Mesenchymal stem cell (in vitro differentiated cells and primary cell): ENCODE measurements at regions not wholly inside any gene's neighbourhood (a gene's known extent, or its start where the extent isn't known, plus 50 kb on each side); places are given as distances from the start of the nearest gene placed in this dataset.

Experiments
- DNase-seq: peaks from one replicate; pipeline ENCODE4 v3.0.0-alpha.2; 2013
- H2AFZ ChIP-seq: one replicate; pipeline ENCODE4 v1.6.1; 2013; ENCODE audit warnings: low read depth, mild to moderate bottlenecking, control low read depth, inconsistent platforms, low read length, moderate library complexity
- H2AK5ac ChIP-seq: 2 replicates; pipeline ENCODE4 v1.6.1; 2013; ENCODE audit warnings: low read length, moderate library complexity, mild to moderate bottlenecking, inconsistent platforms; ENCODE audit not compliant: severe bottlenecking
- H2BK120ac ChIP-seq: one replicate; pipeline ENCODE4 v1.6.1; 2013; ENCODE audit warnings: low read depth, mild to moderate bottlenecking, inconsistent platforms, low read length, moderate library complexity
- H2BK12ac ChIP-seq, 2 experiments: one replicate each; pipeline ENCODE4 v1.6.1; 2013; ENCODE audit warnings: inconsistent platforms in 2 of 2, low read length in 2 of 2, mild to moderate bottlenecking in 2 of 2, moderate library complexity in 2 of 2, control low read depth in 1 of 2
- H2BK15ac ChIP-seq: one replicate; pipeline ENCODE4 v1.6.1; 2013; ENCODE audit warnings: mild to moderate bottlenecking, low read depth, inconsistent platforms; ENCODE audit not compliant: poor library complexity, severe bottlenecking
- H2BK5ac ChIP-seq: 2 replicates; pipeline ENCODE4 v1.6.1; 2013; ENCODE audit warnings: low read depth, mild to moderate bottlenecking, low read length, control low read depth, inconsistent platforms; ENCODE audit not compliant: poor library complexity, severe bottlenecking
- H3K14ac ChIP-seq, 2 experiments: one replicate each; pipeline ENCODE4 v1.6.1; 2013; ENCODE audit warnings: inconsistent platforms in 2 of 2, low read length in 2 of 2, control low read depth in 1 of 2, mild to moderate bottlenecking in 1 of 2, moderate library complexity in 1 of 2
- H3K18ac ChIP-seq, 2 experiments: one replicate each; pipeline ENCODE4 v1.6.1; 2013; ENCODE audit warnings: inconsistent platforms in 2 of 2, low read length in 2 of 2, control low read depth in 1 of 2, low read depth in 1 of 2, mild to moderate bottlenecking in 1 of 2
- H3K23ac ChIP-seq, 2 experiments: one replicate each; pipeline ENCODE4 v1.6.1; 2013; ENCODE audit warnings: inconsistent platforms in 2 of 2, low read length in 2 of 2, mild to moderate bottlenecking in 2 of 2, moderate library complexity in 2 of 2, control low read depth in 1 of 2
- H3K27ac ChIP-seq: 2 replicates; pipeline ENCODE4 v1.5.1; 2013; ENCODE audit warnings: mild to moderate bottlenecking, moderate library complexity, low read length, control low read depth, inconsistent platforms; ENCODE audit not compliant: poor library complexity, severe bottlenecking
- H3K27me3 ChIP-seq, 2 experiments: 2 replicates each; pipeline versions ENCODE4 v1.6.1 to v1.7.0; 2013; ENCODE audit warnings: low read length in 2 of 2, mild to moderate bottlenecking in 2 of 2, moderate library complexity in 2 of 2, control low read depth in 1 of 2, inconsistent platforms in 1 of 2; ENCODE audit not compliant: control insufficient read depth in 1 of 2, insufficient read depth in 1 of 2
- H3K36me3 ChIP-seq, 2 experiments: 2 replicates each; pipeline versions ENCODE4 v1.6.1 to v1.7.0; 2013; ENCODE audit warnings: low read length in 2 of 2, control low read depth in 1 of 2, inconsistent platforms in 1 of 2, low read depth in 1 of 2, mild to moderate bottlenecking in 1 of 2; ENCODE audit not compliant: insufficient read depth in 2 of 2, control insufficient read depth in 1 of 2
- H3K4ac ChIP-seq, 2 experiments: one replicate each; pipeline ENCODE4 v1.6.1; 2013; ENCODE audit warnings: inconsistent platforms in 2 of 2, low read length in 2 of 2, mild to moderate bottlenecking in 2 of 2, moderate library complexity in 2 of 2, control low read depth in 1 of 2, low read depth in 1 of 2
- H3K4me1 ChIP-seq: 2 replicates; pipeline ENCODE4 v1.6.1; 2013; ENCODE audit warnings: low read depth, low read length, control low read depth; ENCODE audit not compliant: control insufficient read depth, insufficient read depth
- H3K4me2 ChIP-seq: 2 replicates; pipeline ENCODE4 v1.6.1; 2013; ENCODE audit warnings: low read length, mild to moderate bottlenecking, inconsistent platforms; ENCODE audit not compliant: poor library complexity, severe bottlenecking
- H3K4me3 ChIP-seq, 2 experiments: 2 replicates each; pipeline versions ENCODE4 v1.5.1 to v1.7.0; 2013; ENCODE audit warnings: low read length in 2 of 2, mild to moderate bottlenecking in 2 of 2, control low read depth in 1 of 2, low read depth in 1 of 2; ENCODE audit not compliant: insufficient read depth in 1 of 2
- H3K79me1 ChIP-seq: replicated peaks from 2 replicates; pipeline ENCODE4 v1.6.1; 2013; ENCODE audit warnings: mild to moderate bottlenecking, control low read depth, low read length, inconsistent platforms; ENCODE audit not compliant: poor library complexity, severe bottlenecking
- H3K9ac ChIP-seq: 2 replicates; pipeline ENCODE4 v1.7.0; 2013; ENCODE audit warnings: mild to moderate bottlenecking, low read length, moderate library complexity
- H3K9me3 ChIP-seq: 2 replicates; pipeline ENCODE4 v1.7.0; 2013; ENCODE audit warnings: mild to moderate bottlenecking, low read length; ENCODE audit not compliant: control insufficient read depth
- H4K8ac ChIP-seq: one replicate; pipeline ENCODE4 v1.6.1; 2013; ENCODE audit warnings: inconsistent platforms, mild to moderate bottlenecking, low read length, moderate library complexity
- H4K91ac ChIP-seq: one replicate; pipeline ENCODE4 v1.6.1; 2013; ENCODE audit warnings: mild to moderate bottlenecking, low read length, inconsistent platforms
- WGBS: methylation state at CpG from one replicate; pipeline ENCODE4 v1.1.7; 2013; ENCODE audit warnings: mixed read lengths; 5-methylcytosine and 5-hydroxymethylcytosine counted together

DNA sequence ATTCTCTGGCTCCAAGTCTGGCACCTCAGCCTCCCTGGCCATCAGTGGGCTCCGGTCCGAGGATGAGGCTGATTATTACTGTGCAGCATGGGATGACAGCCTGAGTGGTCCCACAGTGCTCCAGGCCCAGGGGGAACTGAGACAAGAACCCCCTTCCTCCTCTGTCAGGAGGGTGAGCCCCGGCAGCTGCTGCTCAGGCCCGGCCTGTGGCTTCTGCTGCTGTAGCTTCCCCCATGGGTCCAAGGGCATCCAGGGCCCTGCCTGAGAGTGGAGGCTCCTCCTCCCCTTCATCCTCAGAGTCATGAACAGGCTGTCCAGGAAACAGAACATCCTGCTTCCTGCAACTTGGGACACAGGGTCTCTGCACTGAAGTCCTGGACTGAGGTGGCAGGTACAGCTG, 113.6 kb downstream of the VPREB1 start:
- Histone ChIP-seq H4K8ac (no peak overlapping the region), H2AK5ac (no peak overlapping the region), H2BK12ac (no peak overlapping the region), H3K4me1 (no peaks in the 10 kb centered on the region), H3K4me3 (no peak overlapping the region), H3K27ac (no peak overlapping the region), H2BK5ac (no peak overlapping the region), H2AFZ (no peak overlapping the region), H2BK15ac (no peak overlapping the region), H4K91ac (no peak overlapping the region), H3K9me3 (no peaks in the 10 kb centered on the region), H3K79me1 (no peaks in the 10 kb centered on the region), H3K14ac (no peak overlapping the region), H3K18ac (no peak overlapping the region), H2BK120ac (no peak overlapping the region), H3K27me3 (peaks cover 35 to 65% of the 10 kb centered on the region in 2 experiments), H3K36me3 (no peaks in the 10 kb centered on the region), H3K9ac (no peak overlapping the region), H3K4me2 (no peak overlapping the region), H3K4ac (no peak overlapping the region), H3K23ac (no peak overlapping the region)
- no peak for DNase-seq
- 98% methylated on average over 4 of the region's 4 CpGs for WGBS

DNA sequence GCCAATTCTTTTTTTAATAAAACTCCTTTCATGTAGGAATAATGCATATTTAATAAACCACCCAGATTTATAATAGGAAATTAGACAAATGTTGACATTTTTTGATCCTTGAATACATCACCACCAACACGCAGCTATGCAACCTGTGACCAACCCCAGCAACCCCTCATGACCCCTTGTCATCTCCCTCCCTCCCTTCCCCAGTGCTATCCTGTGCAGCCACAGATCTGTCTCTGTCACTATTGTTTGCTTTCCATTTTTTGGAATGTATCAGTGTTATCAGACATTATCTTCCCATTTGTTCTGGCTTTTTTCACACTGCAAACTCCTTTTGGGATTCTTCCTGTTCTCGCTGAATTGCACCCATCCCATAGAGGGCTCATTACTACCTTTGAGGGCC, 114.1 kb downstream of the VPREB1 start:
- H3K4me3 ChIP-seq = no peak overlapping the region
- H4K8ac ChIP-seq = no peak overlapping the region
- H3K18ac ChIP-seq = no peak overlapping the region
- H3K27me3 ChIP-seq = peaks cover 39 to 66% of the 10 kb centered on the region in 2 experiments
- no peaks in the 10 kb centered on the region for H3K79me1 ChIP-seq
- H2BK15ac ChIP-seq = no peak overlapping the region
- no peak overlapping the region for H3K14ac ChIP-seq
- no peak overlapping the region for H3K27ac ChIP-seq
- H3K36me3 ChIP-seq = no peaks in the 10 kb centered on the region
- no peak for DNase-seq
- H3K9me3 ChIP-seq = no peaks in the 10 kb centered on the region
- no peaks in the 10 kb centered on the region for H3K4me1 ChIP-seq
- no peak overlapping the region for H3K4ac ChIP-seq
- H3K4me2 ChIP-seq = no peak overlapping the region
- H2AK5ac ChIP-seq = no peak overlapping the region
- H2AFZ ChIP-seq = no peak overlapping the region
- H2BK12ac ChIP-seq = no peak overlapping the region
- H3K23ac ChIP-seq = no peak overlapping the region
- WGBS = 50% methylated on average over 2 of the region's 2 CpGs
- no peak overlapping the region for H3K9ac ChIP-seq
- H4K91ac ChIP-seq = no peak overlapping the region
- no peak overlapping the region for H2BK120ac ChIP-seq
- H2BK5ac ChIP-seq = no peak overlapping the region

DNA sequence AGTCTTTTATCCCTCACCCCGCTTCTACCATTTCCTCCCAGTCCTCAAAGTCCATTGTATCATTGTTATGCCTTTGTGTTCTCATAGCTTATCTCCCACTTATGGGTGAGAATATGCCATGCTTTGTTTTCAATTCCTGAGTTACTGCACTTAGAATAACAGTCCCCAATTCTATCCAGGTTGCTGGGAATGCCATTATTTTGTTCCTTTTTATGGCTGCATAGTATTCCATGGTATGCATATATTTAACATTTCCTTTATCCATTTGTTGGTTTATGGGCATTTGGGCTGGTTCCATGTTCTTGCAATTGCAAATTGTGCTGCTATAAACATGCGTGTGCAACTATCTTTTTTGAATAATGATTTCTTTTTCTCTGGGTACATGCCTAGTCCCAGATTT, 114.9 kb downstream of the VPREB1 start:
- Histone ChIP-seq H3K79me1 (no peaks in the 10 kb centered on the region), H3K4me1 (no peaks in the 10 kb centered on the region), H3K9me3 (no peaks in the 10 kb centered on the region), H3K27ac (no peak overlapping the region), H3K4me2 (no peak overlapping the region), H2BK15ac (no peak overlapping the region), H3K14ac (no peak overlapping the region), H3K4ac (no peak overlapping the region), H3K36me3 (no peaks in the 10 kb centered on the region), H2BK12ac (no peak overlapping the region), H2BK5ac (no peak overlapping the region), H2BK120ac (no peak overlapping the region), H2AFZ (no peak overlapping the region), H3K4me3 (no peak overlapping the region), H3K23ac (no peak overlapping the region), H2AK5ac (no peak overlapping the region), H4K8ac (no peak overlapping the region), H3K18ac (no peak overlapping the region), H3K9ac (no peak overlapping the region), H3K27me3 (peaks cover 33 to 64% of the 10 kb centered on the region in 2 experiments), H4K91ac (no peak overlapping the region)
- DNase-seq = no peak
- WGBS = 70% methylated on average over 2 of the region's 2 CpGs

DNA sequence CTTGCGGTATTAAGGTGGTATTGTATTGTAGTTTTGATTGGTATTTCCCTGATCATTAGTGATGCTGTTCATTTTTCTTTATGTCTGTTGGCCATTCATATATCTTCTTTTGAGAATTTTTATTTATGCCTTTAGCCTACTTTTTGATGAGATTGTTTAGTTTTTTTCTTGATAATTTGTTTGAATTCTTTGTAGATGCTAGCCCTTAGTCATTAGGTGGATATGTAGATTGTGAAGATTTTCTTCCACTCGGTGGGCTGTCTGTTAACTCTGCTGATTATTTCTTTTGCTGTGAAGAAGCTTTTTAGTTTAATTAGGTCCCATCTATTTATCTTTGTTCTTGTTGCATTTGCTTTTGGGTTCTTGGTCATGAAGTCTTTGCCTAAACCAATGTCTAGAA, 115.4 kb downstream of the VPREB1 start:
- Histone ChIP-seq H2BK12ac (no peak overlapping the region), H2BK120ac (no peak overlapping the region), H3K18ac (no peak overlapping the region), H3K4me2 (no peak overlapping the region), H4K8ac (no peak overlapping the region), H3K4ac (no peak overlapping the region), H2AK5ac (no peak overlapping the region), H3K36me3 (no peaks in the 10 kb centered on the region), H3K23ac (no peak overlapping the region), H3K9ac (no peak overlapping the region), H2AFZ (no peak overlapping the region), H2BK5ac (no peak overlapping the region), H3K27ac (no peak overlapping the region), H3K14ac (no peak overlapping the region), H4K91ac (no peak overlapping the region), H3K27me3 (peaks cover 28 to 59% of the 10 kb centered on the region in 2 experiments), H3K4me3 (no peak overlapping the region), H2BK15ac (no peak overlapping the region), H3K9me3 (no peaks in the 10 kb centered on the region), H3K79me1 (no peaks in the 10 kb centered on the region), H3K4me1 (no peaks in the 10 kb centered on the region)
- DNase-seq = no peak
- 67% methylated on average over 2 of the region's 2 CpGs for WGBS
